GM12891 (cell line): ENCODE measurements at regions not wholly inside any gene's neighbourhood (a gene's known extent, or its start where the extent isn't known, plus 50 kb on each side); places are given as distances from the start of the nearest gene placed in this dataset.

Source experiments
- DNase-seq: peaks from one replicate; pipeline ENCODE4 v3.0.0; 2011; ENCODE audit warnings: low spot score; ENCODE audit not compliant: insufficient read length
- FAIRE-seq: peaks from 2 replicates; lab custom pipeline; 2011; peaks lifted over from hg19 to GRCh38; lab: Jason Lieb, UNC
- PAX5 ChIP-seq: IDR thresholded peaks from 2 replicates; pipeline ENCODE4 v1.6.1; 2011; ENCODE audit warnings: low read length, moderate library complexity, mild to moderate bottlenecking; ENCODE audit not compliant: insufficient read depth, severe bottlenecking
- POLR2A ChIP-seq: IDR thresholded peaks from 2 replicates; pipeline ENCODE4 v1.6.1; 2011; ENCODE audit warnings: low read depth, low read length, control low read depth
- POLR2AphosphoS5 ChIP-seq: IDR thresholded peaks from 2 replicates; pipeline ENCODE4 v1.6.1; 2011; ENCODE audit warnings: low read depth, low read length, control low read depth
- POU2F2 ChIP-seq: IDR thresholded peaks from 2 replicates; pipeline ENCODE4 v1.6.1; 2011; ENCODE audit warnings: low read depth, mild to moderate bottlenecking, control low read depth, low read length, moderate library complexity
- SPI1 ChIP-seq: IDR thresholded peaks from 2 replicates; pipeline ENCODE4 v1.6.1; 2011; ENCODE audit warnings: low read depth, low read length, control low read depth
- TAF1 ChIP-seq: IDR thresholded peaks from 2 replicates; pipeline ENCODE4 v1.6.1; 2011; ENCODE audit warnings: low read depth, low read length, control low read depth

DNA sequence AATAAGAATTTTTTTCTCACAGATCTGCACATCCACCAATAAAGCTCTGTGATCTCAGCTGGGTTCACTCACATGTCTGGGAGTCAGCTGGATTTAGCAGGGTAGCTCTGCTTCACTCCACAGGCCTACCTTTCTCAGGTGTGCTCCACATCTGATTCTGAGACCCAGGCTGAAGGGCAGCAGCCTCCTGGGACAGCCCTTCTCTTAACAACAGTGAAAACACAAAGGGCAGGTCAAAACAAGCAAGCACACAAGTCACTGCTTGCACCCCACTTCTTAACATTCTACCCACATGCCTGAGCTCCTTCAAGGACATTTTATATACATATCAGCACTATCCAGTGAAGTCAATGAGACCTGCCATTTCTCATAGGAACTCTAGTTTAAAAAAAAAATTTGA, 96.0 kb upstream of the MAP3K4 start:
- DNase-seq: no peak
- TF ChIP-seq SPI1 (no peak), POLR2AphosphoS5 (no peak), POU2F2 (no peak), TAF1 (no peak), PAX5 (no peak), POLR2A (no peak)
- FAIRE-seq: no peak

- TF ChIP-seq TAF1 (no peak), SPI1 (no peak), PAX5 (no peak), POLR2A (no peak), POU2F2 (no peak), POLR2AphosphoS5 (no peak)
- DNase-seq (no peak), FAIRE-seq (no peak)
These were observed 91.7 kb upstream of the MAP3K4 start for GRCh38 chr6:160899671-160900430.

DNA sequence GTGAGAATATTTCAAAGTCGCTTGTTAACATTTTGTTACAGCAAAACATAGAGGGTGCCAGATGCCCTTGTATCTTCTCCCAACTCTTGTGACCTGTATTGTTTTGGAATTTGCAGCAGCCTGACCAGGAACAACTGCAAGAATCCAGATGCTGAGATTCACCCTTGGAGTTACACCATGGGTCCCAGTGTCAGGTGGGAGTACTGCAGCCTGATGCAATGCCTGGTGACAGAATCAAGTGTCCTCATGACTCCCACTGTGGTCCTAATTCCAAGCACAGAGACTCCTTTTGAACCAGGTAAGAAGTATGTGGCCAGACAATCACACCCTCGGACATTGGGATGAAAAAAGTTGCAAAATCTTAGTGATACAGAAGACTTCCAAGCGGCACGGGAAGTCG, 79.6 kb upstream of the MAP3K4 start:
- DNase-seq: no peak
- TF ChIP-seq POLR2AphosphoS5: no peak
- TF ChIP-seq POLR2A: no peak
- no peak for TF ChIP-seq TAF1
- no peak for TF ChIP-seq POU2F2
- TF ChIP-seq SPI1: no peak
- TF ChIP-seq PAX5: no peak
- no peak for FAIRE-seq

- no peak for DNase-seq
- no peak for FAIRE-seq
- no peak for TF ChIP-seq PAX5
These were observed 79.2 kb upstream of the MAP3K4 start for GRCh38 chr6:160912411-160912810.

GRCh38 chr6:160917572-160917971, 74.0 kb upstream of the MAP3K4 start:
- FAIRE-seq: no peak
- DNase-seq: no peak
- TF ChIP-seq POLR2AphosphoS5 (no peak), SPI1 (no peak), TAF1 (no peak), POLR2A (no peak), PAX5 (no peak), POU2F2 (no peak)

DNA sequence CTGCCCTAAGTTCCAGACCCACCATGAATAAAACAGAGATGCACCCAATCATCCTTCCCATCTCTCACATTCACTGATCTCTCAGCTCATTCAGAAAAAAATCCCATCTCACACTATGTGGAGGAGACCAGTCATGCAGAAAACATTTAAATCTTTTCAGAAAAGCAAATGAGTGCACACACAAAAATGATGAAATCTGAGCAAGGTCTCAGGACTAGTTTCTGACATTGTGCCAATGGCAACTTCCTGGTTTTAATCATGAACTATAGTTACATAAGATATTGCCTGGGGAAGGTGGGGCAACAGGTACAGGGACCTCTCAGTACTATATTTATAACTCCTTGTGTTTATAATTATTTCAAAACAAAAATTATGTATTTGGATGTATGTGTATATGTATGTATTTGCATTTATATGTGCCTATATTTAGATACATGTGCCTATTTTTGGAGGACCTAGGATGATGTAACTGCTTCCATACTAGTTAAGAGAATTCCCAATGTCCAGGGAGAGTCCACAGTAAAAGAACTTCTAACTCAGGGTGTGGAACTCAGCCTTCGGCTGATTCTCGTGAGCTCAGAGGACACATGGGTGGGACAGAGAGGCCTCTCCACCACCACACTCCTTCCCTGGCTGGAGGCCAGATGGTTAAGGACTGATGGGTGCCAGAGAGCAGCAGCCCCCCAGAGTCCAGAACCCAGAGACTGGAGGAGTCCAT, 71.7 kb upstream of the MAP3K4 start:
- no peak for DNase-seq
- no peak for TF ChIP-seq POLR2A
- TF ChIP-seq POU2F2: no peak
- no peak for TF ChIP-seq PAX5
- TF ChIP-seq POLR2AphosphoS5: no peak
- TF ChIP-seq TAF1: no peak
- no peak for TF ChIP-seq SPI1
- no peak for FAIRE-seq

- no peak for FAIRE-seq
- no peak for DNase-seq
These were observed 70.5 kb upstream of the MAP3K4 start for GRCh38 chr6:160921095-160921494.

GRCh38 chr6:160926281-160927276, 65.0 kb upstream of the MAP3K4 start:
- TF ChIP-seq TAF1 (no peak), PAX5 (no peak), POLR2A (no peak), SPI1 (no peak), POLR2AphosphoS5 (no peak), POU2F2 (no peak)
- FAIRE-seq: no peak
- DNase-seq: no peak

More at GRCh38 chr6:160921095-160921494, 70.5 kb upstream of the MAP3K4 start:
- TF ChIP-seq TAF1: no peak
- TF ChIP-seq PAX5: no peak
- TF ChIP-seq SPI1: no peak
- TF ChIP-seq POU2F2: no peak

GRCh38 chr6:160927416-160927815, 64.2 kb upstream of the MAP3K4 start:
- DNase-seq (no peak), FAIRE-seq (no peak)
- TF ChIP-seq POLR2AphosphoS5: no peak
- no peak for TF ChIP-seq SPI1
- no peak for TF ChIP-seq PAX5
- TF ChIP-seq POU2F2: no peak
- TF ChIP-seq POLR2A: no peak
- no peak for TF ChIP-seq TAF1
